Prostate gland (tissue), 2 donors: ENCODE measurements at regions not wholly inside any gene's neighbourhood (a gene's known extent, or its start where the extent isn't known, plus 50 kb on each side); places are given as distances from the start of the nearest gene placed in this dataset.
"Not testable (repeated sequence)": the region's sequence is repeated elsewhere in the genome, so short reads cannot be mapped to it uniquely, and the experiment has no call there.

ENCODE experiments used
- DNase-seq: peaks from one replicate; pipeline ENCODE4 v3.0.0-alpha.2; 2019; ENCODE audit warnings: low spot score
- H3K27ac ChIP-seq, 2 donors: fragments of 200-600 bp; sonication (generic); 2 replicates each; pipeline ENCODE4 v1.5.1; 2017 to 2019
- H3K27me3 ChIP-seq: fragments of 200-600 bp; sonication (generic); replicated peaks from 2 replicates; pipeline ENCODE4 v1.5.1; 2019; ENCODE audit not compliant: insufficient read depth
- H3K36me3 ChIP-seq, 2 donors: fragments of 200-600 bp; sonication (generic); 1 replicate in 1 of 2; 2 replicates in 1 of 2; pipeline versions ENCODE4 v1.5.1 to v1.8.1; 2017 to 2019
- H3K4me1 ChIP-seq: fragments of 200-600 bp; sonication (generic); replicated peaks from 2 replicates; pipeline ENCODE4 v1.5.1; 2019
- H3K4me3 ChIP-seq, 2 donors: fragments of 200-600 bp; sonication (generic); 2 replicates each; pipeline ENCODE4 v1.5.1; 2017 to 2019
- H3K9me3 ChIP-seq: fragments of 200-600 bp; sonication (generic); 2 replicates; pipeline ENCODE4 v1.5.1; 2017
- POLR2A ChIP-seq: fragments of 450-650 bp; IDR thresholded peaks from one replicate; pipeline ENCODE4 v1.6.1; 2016; ENCODE audit warnings: antibody characterized with exemption, mild to moderate bottlenecking
- POLR2AphosphoS5 ChIP-seq: sonication (generic); formaldehyde crosslinking; IDR thresholded peaks from one replicate; pipeline ENCODE4 v1.6.1; 2017; ENCODE audit warnings: antibody characterized with exemption
- WGBS: methylation state at CpG from one replicate; pipeline ENCODE4 v1.1.5; 2018; 5-methylcytosine and 5-hydroxymethylcytosine counted together
- intact Hi-C: fragments of 100-400 bp; cut with DNase I; formaldehyde crosslinking; loops from one replicate; pipeline ENCODE4 v1.14.2; 2022
- TF ChIP-seq, protein P1 (sequence below), 4 experiments: fragments of 200-600 bp in 2 of 4; fragments of 450-650 bp in 2 of 4; sonication (generic) in 2 of 4; IDR thresholded peaks; 1 replicate in 3 of 4; 2 replicates in 1 of 4; pipeline ENCODE4 v1.5.1; 2016 to 2019; ENCODE audit warnings: antibody characterized with exemption in 4 of 4, mild to moderate bottlenecking in 2 of 4, moderate library complexity in 2 of 4

DNA sequence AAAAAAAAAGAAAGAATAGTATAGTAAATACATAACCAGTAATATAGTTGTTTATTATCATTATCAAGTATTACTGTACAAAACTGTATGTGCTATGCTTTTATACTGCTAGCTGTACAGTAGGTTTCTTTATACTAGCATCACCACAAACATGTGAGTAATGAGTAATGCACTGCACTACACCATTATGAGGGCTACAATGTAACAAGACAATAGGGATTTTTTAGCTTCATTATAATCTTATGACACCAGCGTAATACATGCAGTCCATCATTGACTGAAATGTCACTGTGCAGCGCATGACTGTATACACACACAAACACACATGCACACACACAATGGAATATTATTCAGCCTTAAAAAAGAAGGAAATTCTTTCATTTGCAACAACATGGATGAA lies 111.5 kb upstream of the ZBED5 start:
- no peaks in the 10 kb centered on the region for H3K36me3 ChIP-seq
- no peak overlapping the region for H3K4me3 ChIP-seq
- TF ChIP-seq POLR2AphosphoS5 (no peak), POLR2A (no peak)
- TF ChIP-seq, protein P1, sequence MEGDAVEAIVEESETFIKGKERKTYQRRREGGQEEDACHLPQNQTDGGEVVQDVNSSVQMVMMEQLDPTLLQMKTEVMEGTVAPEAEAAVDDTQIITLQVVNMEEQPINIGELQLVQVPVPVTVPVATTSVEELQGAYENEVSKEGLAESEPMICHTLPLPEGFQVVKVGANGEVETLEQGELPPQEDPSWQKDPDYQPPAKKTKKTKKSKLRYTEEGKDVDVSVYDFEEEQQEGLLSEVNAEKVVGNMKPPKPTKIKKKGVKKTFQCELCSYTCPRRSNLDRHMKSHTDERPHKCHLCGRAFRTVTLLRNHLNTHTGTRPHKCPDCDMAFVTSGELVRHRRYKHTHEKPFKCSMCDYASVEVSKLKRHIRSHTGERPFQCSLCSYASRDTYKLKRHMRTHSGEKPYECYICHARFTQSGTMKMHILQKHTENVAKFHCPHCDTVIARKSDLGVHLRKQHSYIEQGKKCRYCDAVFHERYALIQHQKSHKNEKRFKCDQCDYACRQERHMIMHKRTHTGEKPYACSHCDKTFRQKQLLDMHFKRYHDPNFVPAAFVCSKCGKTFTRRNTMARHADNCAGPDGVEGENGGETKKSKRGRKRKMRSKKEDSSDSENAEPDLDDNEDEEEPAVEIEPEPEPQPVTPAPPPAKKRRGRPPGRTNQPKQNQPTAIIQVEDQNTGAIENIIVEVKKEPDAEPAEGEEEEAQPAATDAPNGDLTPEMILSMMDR (IDR thresholded peaks at IDR 0.05), result no peak
- no peaks in the 10 kb centered on the region for H3K9me3 ChIP-seq
- no peak for DNase-seq
- no peaks in the 10 kb centered on the region for H3K4me1 ChIP-seq
- no peaks in the 10 kb centered on the region for H3K27me3 ChIP-seq
- intact Hi-C loops, result no loop called here
- WGBS, result 96% methylated on average over 2 of the region's 2 CpGs
- no peak overlapping the region for H3K27ac ChIP-seq

DNA sequence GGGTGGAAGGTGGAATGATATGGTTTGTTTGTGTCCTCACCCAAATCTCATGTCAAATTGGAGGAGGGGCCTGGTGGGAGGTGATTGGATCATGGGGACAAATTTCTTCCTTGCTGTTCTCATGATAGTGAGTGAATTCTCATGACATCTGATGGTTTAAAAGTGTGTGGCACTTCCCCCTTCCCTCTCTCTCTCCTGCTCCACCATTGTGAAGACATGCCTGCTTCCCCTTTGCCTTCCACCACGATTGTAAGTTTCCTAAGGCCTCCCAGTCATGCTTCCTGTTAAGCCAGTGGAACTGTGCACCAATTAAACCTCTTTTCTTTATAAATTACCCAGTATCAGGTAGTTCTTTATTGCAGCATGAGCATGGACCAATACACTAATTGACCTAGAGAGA lies 99.0 kb upstream of the ZBED5 start:
- H3K27me3 ChIP-seq, H3K27ac ChIP-seq, H3K4me3 ChIP-seq, H3K36me3 ChIP-seq, H3K4me1 ChIP-seq, DNase-seq, H3K9me3 ChIP-seq, intact Hi-C loops: not testable (repeated sequence)
- WGBS, result 55% methylated on average over 1 of the region's 1 CpG

DNA sequence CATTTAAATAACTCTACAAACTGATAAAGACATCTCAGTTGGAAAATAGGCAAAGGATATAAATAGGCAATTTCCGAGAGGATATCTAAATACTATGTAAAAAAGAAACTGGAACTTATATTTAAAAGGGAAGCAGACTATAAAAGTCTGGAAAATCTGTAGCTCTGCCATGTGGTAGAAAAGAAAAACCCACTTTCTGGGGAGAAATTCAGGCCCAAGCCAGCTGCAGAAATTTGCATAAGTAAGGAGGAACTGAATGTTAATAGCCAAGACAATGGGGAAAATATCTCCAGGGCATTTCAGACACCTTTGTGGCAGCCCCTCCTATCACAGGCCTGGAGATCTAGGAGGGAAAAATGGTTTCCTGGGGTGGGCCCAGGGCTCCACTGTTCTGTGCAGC lies 97.8 kb upstream of the ZBED5 start:
- TF ChIP-seq, protein P1 (IDR thresholded peaks at IDR 0.05), result no peak
- TF ChIP-seq POLR2A (no peak), POLR2AphosphoS5 (no peak)
- 92% methylated on average over 1 of the region's 1 CpG for WGBS
- Histone ChIP-seq H3K36me3 (no peaks in the 10 kb centered on the region), H3K27me3 (no peaks in the 10 kb centered on the region), H3K9me3 (no peaks in the 10 kb centered on the region), H3K4me1 (no peaks in the 10 kb centered on the region), H3K27ac (no peak overlapping the region), H3K4me3 (no peak overlapping the region)
- no peak for DNase-seq
- intact Hi-C loops, result no loop called here

DNA sequence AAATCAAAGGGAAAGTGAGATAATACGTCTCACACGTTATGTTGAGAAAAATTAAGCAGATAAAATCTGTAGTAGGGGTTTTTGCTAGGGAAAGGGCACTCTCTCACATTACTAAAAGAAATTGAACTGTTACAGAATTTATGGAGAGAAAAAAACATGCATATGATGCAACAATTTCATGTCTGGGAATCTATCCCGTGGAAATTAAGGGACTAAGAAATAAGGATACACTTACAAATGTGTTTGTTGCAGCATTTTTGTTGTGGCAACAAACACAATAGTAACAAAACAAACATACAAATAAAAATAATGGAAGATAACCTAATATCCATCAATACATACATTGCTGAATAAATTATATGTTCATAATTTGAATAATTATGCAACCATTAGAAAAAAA lies 96.3 kb upstream of the ZBED5 start:
- no peaks in the 10 kb centered on the region for H3K4me1 ChIP-seq
- no peaks in the 10 kb centered on the region for H3K27me3 ChIP-seq
- TF ChIP-seq POLR2AphosphoS5 (no peak), POLR2A (no peak)
- TF ChIP-seq, protein P1 (IDR thresholded peaks at IDR 0.05), result no peak
- intact Hi-C loops, result no loop called here
- no peaks in the 10 kb centered on the region for H3K36me3 ChIP-seq
- no peak overlapping the region for H3K27ac ChIP-seq
- H3K9me3 ChIP-seq, result no peaks in the 10 kb centered on the region
- no peak overlapping the region for H3K4me3 ChIP-seq
- no peak for DNase-seq
- WGBS, result 83% methylated on average over 3 of the region's 3 CpGs

DNA sequence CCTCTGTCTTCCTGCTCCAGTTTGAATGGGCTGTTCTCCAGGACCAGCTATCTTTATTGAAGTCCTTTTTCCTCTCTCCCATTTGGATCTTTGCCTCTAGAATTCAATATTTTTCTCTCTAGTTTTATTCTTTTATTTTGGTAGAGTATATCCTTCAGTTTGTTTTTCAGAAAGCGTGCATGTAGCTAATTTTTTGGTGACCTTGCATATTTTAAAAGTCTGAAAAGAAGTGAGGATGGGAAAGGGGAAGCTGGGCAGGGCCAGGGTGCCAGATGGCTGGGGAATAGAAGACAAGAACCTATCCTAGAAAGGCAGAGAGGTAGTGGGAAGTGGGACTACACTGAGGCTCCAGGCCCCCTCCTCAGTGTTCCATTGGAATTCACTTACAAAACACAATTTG lies 95.0 kb upstream of the ZBED5 start:
- DNase-seq, result no peak
- TF ChIP-seq POLR2A, result no peak
- TF ChIP-seq, protein P1 (IDR thresholded peaks at IDR 0.05), result no peak
- TF ChIP-seq POLR2AphosphoS5, result no peak
- H3K27me3 ChIP-seq, result no peaks in the 10 kb centered on the region
- H3K4me3 ChIP-seq, result no peak overlapping the region
- intact Hi-C loops, result no loop called here
- H3K27ac ChIP-seq, result no peak overlapping the region
- H3K9me3 ChIP-seq, result no peaks in the 10 kb centered on the region
- no peaks in the 10 kb centered on the region for H3K36me3 ChIP-seq
- no peaks in the 10 kb centered on the region for H3K4me1 ChIP-seq
- 0% methylated on average over 1 of the region's 1 CpG for WGBS

DNA sequence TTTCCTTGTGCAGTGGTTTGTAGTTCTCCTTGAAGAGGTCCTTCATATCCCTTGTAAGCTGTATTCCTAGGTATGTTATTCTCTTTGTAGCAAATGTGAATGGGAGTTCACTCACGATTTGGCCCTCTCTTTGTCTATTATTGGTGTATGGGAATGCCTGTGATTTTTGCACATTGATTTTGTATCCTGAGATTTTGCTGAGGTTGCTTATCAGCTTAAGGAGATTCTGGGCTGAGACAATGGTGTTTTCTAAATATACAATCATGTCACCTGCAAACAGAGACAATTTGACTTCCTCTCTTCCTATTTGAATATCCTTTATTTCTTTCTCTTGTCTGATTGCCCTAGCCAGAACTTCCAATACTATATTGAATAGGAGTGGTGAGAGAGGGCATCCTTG lies 90.1 kb upstream of the ZBED5 start:
- H3K27ac ChIP-seq, H3K9me3 ChIP-seq, H3K27me3 ChIP-seq, DNase-seq, H3K4me3 ChIP-seq, H3K4me1 ChIP-seq, intact Hi-C loops, H3K36me3 ChIP-seq: not testable (repeated sequence)
- 77% methylated on average over 1 of the region's 1 CpG for WGBS
